Fibroblast of the conjunctiva (primary cell): ENCODE measurements at regions not wholly inside any gene's neighbourhood (a gene's known extent, or its start where the extent isn't known, plus 50 kb on each side); places are given as distances from the start of the nearest gene placed in this dataset.
"Not testable (repeated sequence)": the region's sequence is repeated elsewhere in the genome, so short reads cannot be mapped to it uniquely, and the experiment has no call there.

Experiments used
- DNase-seq: peaks from one replicate; pipeline ENCODE4 v3.0.0-alpha.2; 2010; ENCODE audit warnings: low read depth

- no peak for DNase-seq
Observed at GRCh38 chr1:58251430-58252073, 295.0 kb downstream of the OMA1 start.

DNA sequence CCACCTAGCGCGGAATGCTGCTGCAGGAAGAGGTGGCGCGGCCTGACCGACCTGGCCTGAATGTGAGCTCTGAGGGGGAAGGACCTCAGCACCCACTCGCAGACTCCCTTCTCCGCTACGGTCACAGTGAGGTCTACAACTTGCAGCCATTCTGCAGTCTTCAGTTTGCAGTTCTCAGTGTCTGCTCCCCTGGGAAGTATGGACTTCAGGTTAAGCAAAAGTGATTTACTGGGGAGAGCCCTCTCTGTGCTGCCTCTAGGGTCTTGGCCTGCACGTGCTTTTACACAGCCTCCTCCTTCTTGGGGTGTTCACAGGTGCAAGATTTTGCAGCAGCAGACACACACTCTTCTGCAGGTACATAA, 296.0 kb downstream of the OMA1 start:
- no peak for DNase-seq

- DNase-seq, result no peak
Observed at GRCh38 chr1:58249737-58250586, 296.6 kb downstream of the OMA1 start.

DNA sequence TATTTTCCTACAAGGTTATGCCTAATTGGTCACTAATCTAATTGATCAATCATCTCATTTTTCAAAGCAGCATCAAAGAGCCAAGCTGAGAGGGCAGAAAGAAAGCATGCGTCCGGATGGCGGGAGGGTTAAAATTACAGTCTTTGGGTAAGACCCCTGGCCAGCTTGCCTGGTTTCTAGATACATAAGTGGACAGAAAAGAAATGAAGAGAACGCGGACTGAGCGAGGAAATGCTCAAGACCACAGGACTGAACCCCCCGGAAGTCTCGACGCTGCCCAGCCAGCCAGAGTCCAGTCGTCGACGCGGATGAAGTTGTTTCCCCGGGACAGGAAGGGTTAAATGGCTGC, 297.2 kb downstream of the OMA1 start:
- DNase-seq, result no peak

DNA sequence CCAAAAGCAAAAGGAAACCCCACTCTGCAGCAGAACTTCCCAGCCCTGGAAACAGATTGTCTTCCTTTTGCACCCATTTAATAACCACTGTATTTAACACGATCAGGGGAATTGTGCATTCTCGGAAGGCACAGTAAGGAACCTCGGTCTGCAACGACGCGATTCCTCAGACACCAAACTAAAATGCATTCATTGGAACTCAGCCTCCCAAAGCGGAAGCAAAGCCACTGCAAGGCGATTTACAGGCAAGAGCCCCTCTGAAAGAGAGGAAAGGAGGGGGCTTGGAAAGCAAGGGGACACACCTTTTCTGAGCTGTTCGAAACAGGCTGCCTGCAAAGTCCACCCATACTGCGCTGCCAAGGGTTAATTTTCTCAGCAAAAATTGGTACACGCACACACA, 297.7 kb downstream of the OMA1 start:
- DNase-seq, result no peak

- no peak for DNase-seq
Observed at GRCh38 chr1:58248072-58248471, 298.5 kb downstream of the OMA1 start.

DNA sequence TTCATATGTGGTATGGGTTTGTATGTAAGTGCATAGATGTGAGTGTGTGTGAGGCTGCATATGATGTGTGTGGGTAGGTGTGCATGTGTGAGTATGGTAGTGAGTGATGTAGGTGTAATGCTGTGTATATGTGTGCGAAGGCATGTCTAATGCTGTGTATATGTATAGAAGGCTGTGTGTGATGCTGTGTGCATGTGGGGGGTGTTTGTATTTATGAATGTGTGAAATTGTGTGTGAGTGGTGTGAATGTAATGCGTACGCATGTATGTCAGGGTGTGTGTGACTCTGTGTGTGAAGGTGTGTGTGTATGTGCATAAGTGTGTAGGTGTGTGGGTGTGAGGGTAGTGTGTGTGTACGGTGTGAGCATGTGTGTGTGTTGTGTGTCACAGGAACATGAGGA, 300.0 kb downstream of the OMA1 start:
- no peak for DNase-seq

DNA sequence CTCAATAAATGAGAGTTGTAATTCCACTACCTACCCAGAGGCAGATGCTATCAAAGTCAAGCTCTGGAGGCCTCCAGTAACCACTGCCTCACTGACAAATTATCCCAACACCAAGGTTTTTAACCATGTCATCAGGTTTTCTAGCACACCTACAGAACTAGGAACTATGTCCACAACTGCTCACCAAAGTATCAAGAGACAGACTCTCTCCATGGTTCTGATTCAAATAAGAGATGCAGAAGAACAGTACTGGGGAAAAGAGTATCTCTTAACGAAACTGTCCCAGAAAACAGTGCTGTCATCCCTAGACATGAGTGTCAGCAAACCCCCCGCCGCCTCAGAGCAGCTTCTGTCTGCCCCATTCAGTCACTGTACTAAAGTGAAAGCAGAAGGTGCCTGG, 301.7 kb downstream of the OMA1 start:
- DNase-seq, result no peak

DNA sequence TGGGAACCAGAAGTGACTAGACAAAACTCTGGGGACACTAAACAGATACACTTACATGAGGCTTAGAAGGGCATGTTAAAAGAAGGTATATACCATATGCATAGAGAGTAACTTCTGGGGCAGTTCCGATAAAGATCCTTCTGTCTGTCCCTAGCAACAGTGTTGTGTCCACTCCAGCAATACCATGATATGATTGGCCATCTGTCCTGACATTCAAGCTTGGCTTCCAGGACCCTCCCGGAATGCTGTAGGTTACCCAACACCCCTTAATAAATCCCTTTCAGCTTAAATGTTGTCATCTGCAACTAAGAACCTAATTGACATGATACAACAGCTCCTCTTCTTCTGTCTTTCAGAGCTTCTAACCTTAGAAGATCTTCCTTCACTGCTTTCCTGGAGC, 307.7 kb downstream of the OMA1 start:
- no peak for DNase-seq

GRCh38 chr1:58233729-58234128, 312.8 kb downstream of the OMA1 start:
- no peak for DNase-seq

DNA sequence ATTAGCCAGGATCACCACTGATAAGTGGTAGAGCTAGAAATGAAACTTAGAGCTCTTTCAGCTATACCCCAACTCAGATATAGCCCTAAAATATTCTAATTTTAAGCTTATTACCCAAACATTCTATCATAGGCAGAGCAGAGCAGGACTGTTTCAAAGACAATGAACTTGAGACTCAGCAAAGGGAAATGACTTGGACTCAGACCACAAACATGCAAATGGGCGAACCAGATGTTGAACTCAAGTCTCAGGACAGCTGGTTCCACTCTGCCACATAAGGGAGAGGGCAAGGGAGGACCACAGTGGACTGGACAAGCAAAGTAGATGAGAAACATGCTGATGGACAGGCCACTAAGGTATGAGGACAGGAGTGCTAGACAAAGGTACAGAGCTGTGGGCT, 315.3 kb downstream of the OMA1 start:
- DNase-seq, result no peak

DNA sequence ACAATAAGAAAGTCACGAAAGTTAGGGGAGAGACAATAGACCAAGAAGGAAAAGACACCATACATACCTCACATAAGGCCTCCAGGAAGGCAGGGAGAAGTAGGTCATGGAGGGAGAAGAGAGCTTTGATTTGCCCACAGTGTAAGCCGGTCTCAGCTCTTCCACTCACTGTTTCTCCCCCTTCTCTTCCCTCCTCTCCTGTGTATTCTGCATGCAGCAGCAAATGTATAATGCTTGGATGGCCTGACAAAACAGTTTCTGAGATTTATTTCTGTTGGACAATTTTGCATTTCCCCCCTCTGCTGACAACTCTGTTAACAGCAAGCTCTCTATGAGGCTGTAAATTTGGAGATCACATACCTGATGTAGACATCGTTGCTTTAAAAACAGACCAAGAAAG, 318.9 kb downstream of the OMA1 start:
- DNase-seq, result no peak

GRCh38 chr1:58223522-58223921, 323.0 kb downstream of the OMA1 start:
- DNase-seq, result no peak

DNA sequence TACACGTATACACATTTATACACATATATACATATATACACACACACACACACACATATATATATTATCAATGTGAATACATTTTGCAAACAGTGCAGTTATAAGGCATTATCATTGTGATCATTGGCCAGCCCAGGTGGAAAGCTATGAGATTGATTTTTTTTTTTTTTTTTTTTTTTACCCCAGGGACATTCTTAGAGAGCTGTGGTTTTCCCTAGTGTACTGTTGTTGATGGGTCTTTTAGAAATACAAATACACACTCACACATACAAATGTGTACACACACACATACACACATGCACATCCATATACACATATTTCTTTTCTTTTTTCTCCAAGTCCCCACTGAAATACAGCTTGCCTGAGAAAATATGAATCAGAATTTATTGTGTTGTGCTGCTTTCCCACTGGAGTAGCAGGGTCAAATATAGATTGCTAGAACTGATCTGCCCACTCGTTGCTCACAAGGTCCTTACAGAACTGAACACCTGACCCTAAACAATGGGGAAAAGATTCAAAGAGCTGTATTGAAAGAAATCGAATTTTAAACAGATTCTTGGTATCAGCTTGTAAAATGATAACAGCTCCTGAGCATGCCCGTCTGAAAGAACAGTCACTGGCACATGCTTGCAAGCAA, 325.6 kb downstream of the OMA1 start:
- DNase-seq, result no peak

GRCh38 chr1:58216169-58216568, 330.4 kb downstream of the OMA1 start:
- not testable (repeated sequence) for DNase-seq

GRCh38 chr1:58214674-58215073, 331.9 kb downstream of the OMA1 start:
- no peak for DNase-seq

DNA sequence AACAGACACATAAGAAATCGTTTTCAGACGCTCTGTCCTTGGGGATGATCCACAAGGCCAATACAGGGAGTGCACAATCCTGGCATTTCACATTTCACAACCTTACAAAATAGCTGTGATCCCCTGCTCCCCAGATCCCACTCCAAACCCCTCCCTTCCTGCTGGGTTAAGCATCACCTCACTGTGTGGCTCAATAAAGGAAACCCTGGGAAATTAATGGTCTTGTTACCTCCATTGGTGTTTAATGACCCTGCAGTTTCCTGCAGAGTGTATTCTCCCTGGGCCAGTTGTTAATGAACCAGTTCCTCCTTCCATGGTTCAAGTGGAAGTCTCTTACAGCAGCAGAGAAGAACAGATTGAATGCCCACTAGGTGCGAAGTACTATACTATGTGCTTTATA, 334.7 kb downstream of the OMA1 start:
- DNase-seq, result no peak

DNA sequence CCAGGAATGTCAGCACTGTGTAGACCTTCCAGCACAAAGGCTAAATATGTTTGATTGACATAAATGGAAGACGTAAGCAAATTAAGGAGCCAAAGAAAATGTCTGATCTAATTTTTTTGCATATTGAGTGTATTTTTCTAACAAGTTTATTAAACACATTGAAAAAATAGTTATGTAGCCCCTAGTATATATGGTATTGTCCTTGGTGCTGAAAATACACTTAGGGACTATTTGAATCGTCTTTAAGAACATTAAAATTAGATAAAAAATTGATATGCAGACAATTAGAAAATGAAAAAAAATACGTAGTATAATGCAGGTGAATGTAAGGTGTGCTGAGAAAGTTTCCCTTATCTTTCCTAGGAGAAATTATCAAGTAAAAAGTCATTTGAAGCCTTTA, 337.0 kb downstream of the OMA1 start:
- no peak for DNase-seq

DNA sequence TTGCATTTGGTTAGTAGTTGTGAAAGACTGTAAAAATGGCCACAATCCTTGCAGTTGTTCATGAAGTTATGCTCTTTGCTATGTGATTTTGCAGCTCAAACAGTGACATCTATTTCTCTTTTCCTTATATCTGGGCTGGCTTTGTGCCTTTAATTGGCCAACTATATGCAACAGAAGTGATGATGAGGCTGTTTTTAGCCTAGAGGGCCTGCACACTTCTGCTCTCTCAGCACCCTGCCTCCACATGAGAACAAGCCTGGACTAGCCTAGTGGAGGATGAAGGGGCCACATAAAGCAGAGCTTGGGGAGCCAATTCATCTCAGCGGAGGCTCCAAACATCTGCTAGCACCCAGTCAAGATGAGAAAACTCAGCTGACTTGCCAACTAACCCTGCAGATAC, 339.8 kb downstream of the OMA1 start:
- no peak for DNase-seq

DNA sequence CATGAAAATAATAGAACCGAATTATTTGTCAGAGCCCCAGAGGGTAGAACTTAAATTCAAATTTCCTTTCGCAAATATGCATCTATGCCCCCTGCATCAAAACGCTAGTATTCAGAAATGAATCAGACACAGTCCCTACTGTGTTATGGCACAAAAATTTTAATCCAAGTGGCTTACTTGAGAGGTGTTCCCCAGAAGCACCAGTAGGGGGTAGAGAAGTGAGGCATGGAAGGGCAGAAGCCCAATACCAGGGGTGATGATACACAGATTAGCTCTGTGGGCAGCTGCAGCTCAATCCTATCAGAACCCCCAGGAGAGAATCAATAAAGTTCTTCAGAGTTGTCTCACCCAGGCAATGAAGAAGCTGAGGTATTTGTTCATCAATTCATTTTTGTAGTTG, 342.2 kb downstream of the OMA1 start:
- DNase-seq, result no peak

DNA sequence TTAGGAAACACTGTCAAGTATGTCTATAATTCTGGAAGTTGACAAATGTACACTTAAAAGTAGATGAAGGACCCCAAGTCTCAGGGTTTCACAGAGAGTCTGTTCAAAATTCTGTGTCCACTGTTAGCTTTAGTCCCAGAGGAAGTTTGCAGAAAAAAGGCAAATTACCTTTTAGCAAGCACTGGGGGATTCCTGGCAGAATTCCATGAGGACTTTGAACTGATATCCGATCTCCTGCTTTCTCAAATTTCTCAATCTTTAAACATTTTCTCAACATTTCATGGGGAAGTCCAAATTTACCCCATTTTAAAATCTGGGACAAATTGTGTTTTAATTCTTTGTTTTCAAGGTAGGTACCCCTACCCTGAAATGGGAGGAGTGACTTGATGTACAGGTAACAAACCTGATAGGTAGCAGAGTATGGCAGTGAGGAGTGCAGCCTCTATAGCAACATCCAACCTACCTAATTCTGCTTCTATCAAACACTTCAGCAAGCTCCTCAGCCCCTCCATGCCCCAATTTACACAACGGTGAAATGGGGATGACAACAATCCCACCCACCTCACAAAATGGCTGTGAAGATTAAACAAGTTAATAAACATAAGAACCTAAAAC, 344.9 kb downstream of the OMA1 start:
- DNase-seq, result no peak

DNA sequence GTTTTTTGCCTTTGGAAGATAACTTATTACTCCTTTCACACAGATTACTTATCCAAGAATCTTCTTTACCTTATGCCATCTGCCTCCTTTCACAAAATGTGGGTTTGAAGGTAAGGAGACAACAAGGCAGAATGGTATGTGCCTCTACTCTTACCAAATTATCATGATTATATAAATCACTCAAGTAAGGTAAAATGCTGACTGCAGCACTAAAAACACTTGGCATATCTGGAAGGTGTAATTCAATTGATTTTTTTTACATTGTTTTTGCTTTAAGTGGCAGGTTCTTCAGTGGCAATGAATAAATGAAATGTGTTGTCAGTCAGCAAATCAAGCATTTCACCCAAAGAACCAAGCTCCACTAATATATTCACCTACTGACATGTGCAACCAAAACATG, 346.1 kb downstream of the OMA1 start:
- DNase-seq, result no peak

DNA sequence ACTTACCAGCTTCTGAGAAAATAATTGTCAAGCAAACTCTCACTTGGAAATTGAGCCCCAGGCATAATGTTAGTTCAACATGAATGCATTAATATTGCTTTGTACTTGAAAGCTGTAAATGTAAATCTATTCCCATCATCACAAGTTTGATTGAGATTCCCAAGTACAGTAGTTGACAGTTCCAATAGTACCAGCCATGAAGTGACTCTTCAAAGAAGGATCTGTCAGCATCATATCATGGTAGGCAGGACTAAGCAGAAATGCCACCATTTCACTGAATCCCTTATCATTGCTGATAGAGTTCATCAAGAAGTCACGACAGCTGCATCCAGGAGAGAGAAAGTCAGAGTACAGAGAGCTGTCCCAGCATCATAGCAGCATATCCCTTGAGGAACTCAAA, 348.7 kb downstream of the OMA1 start:
- no peak for DNase-seq
